ENCODE measurements at regions not wholly inside any gene's neighbourhood (a gene's known extent, or its start where the extent isn't known, plus 50 kb on each side); places are given as distances from the start of the nearest gene placed in this dataset.

- TF ChIP-seq, protein P1, sequence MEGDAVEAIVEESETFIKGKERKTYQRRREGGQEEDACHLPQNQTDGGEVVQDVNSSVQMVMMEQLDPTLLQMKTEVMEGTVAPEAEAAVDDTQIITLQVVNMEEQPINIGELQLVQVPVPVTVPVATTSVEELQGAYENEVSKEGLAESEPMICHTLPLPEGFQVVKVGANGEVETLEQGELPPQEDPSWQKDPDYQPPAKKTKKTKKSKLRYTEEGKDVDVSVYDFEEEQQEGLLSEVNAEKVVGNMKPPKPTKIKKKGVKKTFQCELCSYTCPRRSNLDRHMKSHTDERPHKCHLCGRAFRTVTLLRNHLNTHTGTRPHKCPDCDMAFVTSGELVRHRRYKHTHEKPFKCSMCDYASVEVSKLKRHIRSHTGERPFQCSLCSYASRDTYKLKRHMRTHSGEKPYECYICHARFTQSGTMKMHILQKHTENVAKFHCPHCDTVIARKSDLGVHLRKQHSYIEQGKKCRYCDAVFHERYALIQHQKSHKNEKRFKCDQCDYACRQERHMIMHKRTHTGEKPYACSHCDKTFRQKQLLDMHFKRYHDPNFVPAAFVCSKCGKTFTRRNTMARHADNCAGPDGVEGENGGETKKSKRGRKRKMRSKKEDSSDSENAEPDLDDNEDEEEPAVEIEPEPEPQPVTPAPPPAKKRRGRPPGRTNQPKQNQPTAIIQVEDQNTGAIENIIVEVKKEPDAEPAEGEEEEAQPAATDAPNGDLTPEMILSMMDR (IDR thresholded peaks at IDR 0.05; ENCODE audit: extremely low read depth in 1 of 2, insufficient read depth in 1 of 2, low read depth in 1 of 2, low read length in 2 of 2), result no peak
- no peak for TF ChIP-seq POLR2AphosphoS5 (IDR thresholded peaks at IDR 0.05; ENCODE audit: insufficient read depth, low read depth, low read length)
- TF ChIP-seq EZH2 (IDR thresholded peaks at IDR 0.05; ENCODE audit: borderline replicate concordance, low read depth, low read length, severe bottlenecking), result no peak
These were observed 198.4 kb upstream of the MEF2C start for GRCh38 chr5:89081360-89081759.

Measured in endothelial cell of umbilical vein (primary cell).